HPDE6-E6E7 (cell line): ENCODE measurements at regions not wholly inside any gene's neighbourhood (a gene's known extent, or its start where the extent isn't known, plus 50 kb on each side); places are given as distances from the start of the nearest gene placed in this dataset.

ENCODE experiments used
- DNase-seq: peaks from one replicate; pipeline ENCODE4 v3.0.0; 2011; ENCODE audit warnings: missing footprints; ENCODE audit errors: extremely low spot score

DNA sequence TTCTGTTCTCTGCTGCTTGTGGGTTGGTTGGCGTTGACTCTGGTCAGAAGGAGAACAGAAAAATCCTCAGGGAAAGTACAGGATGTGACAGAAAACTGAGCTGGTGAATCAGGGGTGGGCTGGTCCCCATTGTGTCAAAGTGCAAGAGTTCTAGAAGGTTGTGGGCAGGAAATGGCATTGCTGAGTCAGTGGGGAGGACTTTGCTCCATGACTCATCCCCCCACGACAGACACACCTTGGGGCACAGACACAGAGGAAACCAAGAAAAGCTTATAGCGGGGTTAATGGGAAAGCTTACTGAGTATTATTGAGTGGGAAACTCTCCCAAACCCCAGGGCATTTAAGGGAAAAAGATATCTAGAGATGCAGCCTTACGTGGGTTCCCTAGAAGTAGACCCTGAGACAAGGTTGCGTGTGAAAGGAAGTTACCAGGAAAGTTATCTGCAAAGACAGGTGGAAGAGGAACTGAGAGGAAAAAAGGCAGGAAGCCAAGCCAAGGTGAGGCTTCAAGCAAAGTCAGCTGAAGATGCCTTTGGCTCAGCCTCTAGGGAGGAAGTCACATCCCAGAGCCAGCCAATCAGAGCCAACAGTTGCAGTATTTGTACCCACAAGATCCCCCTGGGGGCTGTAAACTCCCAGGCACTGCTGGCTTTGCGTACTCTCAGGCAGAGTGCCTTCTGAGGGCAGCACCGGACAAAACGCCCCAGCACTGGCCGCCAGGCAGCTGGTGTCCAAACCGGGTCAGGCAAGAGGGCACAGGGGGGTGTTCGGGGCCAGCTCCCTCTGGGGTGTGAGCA is 86.4 kb downstream of the FOXL1 start:
- peak; percentile 89 for DNase-seq

DNA sequence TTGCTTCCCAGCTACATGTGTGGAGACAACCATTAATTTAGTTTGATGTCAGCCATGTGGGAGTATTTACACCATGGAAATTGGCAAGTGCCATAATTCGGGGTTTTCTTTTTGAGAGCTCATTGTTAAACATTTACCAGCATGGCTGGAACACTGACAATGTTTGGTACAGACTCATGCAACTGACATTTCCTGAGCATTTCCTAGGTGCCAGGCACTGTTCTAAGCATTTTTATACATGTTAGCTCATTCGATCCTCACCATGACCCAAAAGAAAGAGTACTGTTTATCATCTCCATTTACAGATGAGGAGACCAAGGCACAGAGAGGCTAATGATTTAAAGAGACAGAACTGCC is 86.9 kb downstream of the FOXL1 start:
- DNase-seq, result no peak

DNA sequence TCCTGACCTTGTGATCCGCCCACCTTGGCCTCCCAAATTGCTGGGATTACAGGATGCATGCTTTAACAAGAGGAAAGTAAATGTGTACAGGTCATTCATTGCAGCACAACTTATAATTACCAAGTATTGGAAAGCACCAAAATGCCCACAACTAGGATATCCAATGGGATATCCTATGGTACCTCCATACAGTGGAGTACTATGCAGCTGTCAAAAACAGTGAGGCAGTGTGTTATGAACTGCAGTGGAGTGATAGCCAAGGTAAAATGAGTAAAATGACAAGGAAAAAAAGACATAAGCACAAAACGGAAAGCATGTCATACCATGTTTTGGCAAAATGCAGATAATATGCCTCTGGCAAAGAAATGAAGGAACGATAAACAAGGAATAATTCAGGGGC is 87.6 kb downstream of the FOXL1 start:
- no peak for DNase-seq

DNA sequence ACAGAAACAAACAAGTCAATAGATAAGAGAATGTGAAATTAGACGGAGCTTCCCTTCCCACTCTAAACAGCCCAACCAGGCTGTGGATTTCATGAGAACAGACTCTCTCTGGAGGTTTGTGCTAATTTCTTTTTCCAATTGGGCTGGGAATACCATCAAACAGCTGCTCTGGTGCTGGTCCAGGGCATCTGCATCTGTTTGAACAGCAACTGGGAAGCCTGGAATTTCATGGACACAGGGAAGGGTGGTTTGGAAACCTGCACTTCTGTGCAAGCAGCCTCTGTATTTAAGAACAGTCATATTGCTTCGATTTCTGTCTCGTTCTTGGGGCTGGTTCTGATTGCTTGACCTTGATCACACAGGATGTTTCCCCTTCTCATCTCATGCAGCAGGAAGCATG is 88.7 kb downstream of the FOXL1 start:
- no peak for DNase-seq

DNA sequence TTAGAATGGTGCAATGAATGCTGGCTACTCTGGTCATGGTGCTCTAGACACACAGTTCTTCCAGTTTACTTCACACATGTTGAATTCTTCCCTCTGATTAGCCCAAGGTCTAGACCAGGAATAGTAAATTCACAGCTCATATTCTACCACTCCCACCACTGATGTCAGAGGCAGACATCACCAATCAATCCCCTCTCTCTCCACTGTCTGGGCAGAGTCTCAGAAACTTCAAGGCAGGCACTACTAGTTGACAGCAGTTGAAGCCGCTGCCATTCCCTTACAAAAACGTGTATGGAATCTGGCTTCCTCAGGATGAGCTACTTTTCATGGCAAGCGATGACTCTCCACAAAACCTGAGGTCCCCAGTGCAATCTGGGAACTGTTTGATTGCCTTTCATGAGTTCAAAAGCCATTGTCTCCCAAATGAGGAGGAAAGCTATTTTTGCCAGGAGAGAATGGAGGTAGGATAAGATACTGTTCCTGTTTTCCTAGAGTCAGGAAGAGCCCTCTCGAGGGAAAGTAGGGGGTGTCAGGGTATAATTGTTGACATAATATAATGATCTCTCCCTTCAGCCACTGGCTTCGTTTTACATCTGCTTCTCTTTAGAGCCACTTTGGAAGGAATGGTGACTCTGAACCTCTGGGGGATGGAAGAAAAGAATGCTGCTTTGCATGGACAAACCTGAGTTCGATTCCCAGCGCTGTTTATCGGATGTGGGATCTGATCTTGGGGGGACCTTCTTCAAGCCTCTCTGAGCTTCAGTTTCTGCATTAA is 90.0 kb downstream of the FOXL1 start:
- no peak for DNase-seq

DNA sequence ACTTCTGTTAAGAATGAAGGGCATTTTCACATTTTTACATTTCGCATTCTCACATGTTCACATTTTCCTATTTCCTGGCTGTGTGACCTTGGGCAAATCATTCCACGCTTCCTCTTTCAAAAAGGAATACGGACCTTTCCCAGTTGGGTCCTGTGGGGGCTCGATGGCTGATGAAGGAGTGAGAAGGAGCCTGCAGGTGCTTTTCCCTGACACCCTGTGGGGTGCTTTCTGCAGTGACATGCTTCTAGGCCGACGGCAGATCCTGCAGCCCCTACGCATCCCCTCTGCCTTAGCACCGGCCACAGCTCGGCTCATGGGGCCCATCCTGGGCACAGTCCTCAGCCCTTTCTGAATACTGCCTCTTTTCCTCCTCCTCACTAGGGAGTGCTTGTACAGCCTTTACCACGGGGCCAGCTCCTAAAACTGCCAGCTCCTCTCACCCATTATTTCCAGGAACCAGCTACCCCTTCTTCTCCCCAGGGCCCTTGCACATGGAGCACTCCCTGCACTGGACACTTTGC is 91.0 kb downstream of the FOXL1 start:
- DNase-seq, result no peak

DNA sequence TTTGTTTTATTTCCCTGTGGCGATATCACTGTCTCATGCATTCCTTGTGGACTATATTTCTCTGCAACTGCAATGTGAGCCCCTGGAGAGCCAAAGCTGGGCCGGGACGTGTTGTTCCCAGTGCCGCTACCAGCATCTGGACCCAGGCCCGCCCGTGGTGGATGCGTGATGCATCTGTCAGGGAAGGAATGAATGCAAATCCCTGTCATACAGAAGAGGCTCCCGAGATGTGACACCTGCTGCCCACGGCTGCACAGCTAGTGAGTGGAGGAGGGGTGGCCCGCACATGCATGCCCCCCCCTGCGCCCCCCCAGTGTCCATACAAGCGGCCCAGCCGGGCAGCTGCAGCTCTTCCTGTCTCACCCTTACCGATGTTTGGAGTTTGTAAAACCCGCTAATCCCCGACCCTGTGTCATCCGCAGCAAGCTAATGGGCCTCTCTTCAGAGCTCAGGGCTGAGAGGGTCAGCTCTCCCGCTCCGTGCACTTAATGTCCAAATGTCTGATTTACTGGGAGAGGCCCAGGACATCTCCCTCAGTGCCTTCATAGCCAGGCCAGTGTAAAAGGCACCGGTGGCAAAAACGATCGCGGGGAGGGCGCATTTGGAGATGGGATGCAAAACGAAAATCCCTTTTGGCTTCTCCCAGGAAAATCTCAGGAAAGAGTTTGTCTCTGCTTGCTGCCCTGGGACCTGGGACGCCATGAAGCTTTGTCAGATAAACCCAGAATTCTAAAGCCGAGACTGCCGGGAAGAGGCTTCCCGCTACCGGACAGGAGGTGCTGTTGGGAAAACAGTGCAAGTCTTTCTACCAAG is 91.8 kb downstream of the FOXL1 start:
- DNase-seq, result no peak

DNA sequence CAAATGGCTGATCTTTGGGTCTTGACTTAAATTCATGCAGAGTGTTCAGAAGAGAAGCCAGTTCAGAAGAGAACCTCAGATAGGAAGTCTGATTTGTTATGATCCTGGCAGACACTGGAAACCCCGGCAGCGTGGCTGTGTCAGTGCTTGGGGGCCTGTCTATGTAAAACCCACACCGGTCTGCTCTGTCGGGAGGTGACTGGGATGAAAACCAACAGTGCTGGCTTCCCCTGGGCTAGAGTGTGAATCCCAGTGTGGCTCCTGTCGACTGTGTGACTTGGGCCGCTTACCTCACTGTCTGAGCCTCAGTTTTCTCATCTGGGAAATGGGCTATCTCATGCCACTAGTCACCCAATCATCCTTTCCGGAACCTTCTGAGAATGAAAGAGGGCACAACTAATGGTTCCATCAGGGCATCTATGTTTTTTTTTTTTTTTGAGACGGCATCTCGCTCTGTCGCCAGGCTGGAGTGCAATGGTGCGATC is 92.4 kb downstream of the FOXL1 start:
- DNase-seq, result no peak

DNA sequence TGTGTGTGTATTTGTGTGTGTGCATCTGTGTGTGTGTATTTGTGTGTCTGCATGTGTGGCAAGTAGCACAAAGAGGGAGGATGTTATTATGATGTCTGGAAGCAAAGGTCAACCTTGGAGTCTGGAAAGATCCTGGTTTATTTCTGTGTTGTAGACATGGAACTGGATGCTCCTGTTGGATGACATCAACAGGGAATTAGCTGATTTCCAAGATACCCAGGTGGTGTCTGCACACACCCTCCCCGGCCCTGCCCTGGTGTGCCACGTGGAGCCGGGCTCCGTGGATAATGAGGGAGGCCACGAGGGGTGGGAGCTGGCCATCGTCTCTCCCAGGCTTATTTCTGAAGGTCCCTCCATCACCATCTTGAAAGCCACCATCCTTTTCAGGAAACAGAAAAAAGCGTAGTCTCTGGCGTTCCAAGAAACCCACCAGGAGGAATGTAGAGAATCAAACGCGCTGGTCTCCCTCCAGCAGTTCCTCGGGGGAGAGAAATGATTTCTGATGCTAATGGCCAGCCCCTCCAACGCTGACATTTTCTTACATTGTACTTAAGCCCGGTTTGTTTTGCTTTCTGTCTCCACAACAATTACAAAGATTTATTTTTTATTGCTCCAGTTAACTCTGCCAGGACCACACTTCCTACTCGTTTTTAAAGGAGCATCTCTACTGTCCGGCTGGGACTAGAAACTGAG is 93.3 kb downstream of the FOXL1 start:
- no peak for DNase-seq

DNA sequence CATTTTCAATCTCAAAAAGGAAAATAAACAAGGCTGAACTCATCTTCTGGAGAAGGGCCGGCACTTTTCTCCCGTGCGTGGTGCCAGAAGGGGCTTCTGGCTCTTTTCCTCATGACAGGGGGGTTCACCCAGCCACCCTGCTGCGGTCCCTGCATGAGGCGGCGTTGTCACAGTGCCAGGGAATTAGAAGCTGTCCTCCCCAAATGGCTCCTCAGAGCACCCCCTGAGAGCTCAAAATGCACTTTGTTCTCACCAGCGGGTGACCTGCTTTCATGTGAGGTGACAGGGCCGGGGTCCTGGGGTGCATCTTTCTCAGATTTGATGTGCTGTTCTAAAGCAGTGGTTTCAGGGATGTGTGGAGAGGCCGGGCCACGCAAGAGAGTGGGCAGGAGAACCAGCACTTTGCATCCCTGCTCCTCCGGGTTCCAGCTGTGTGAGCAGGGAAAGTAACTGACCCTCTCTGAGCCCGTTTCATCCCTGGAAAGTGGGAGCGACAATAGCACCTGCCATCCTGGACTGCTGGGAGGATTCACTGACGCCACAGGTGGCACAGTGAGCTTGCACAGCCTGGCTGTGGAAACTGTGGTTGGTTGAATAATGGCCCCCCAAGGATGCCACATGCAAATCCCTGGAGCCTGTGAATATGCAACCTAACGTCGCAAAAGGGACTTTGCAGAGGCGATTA is 94.0 kb downstream of the FOXL1 start:
- no peak for DNase-seq

DNA sequence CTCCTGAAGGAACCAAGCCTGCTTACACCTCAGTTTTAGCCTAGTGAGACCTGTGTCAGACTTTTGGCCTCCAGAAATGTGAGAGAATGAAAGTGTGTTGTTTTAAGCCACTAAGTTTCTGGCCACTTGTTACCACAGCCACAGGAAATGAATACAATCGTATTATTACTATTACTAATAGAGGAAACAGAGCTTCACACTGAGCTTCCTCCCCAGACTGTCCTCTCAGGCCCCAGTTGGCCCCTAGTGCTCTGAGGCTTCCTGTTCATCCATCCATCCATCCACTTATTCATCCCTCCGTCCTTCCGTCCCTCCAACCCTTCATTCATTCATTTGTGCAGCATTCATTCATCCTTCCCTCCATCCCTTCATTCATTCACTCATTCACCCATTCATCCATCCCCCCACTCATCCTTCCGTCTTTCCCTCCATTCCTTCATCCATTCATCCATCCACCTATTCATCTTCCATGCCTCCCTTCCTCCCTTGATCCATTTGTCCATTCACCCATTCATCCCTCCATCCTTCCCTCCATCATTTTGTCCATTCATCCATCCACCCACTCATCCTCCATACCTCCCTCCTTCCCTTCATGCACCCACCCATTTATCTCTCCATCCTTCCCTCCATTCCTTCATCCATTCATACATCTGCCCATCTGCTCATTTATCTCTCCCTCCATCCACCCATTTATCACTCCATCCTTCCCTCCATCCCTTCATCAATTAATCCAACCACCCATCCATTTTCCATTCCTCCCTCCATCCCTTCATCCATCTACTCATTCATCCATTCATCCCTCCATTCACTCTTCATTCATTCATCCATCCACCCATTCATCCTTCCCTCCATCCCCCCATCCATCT is 95.0 kb downstream of the FOXL1 start:
- no peak for DNase-seq

DNA sequence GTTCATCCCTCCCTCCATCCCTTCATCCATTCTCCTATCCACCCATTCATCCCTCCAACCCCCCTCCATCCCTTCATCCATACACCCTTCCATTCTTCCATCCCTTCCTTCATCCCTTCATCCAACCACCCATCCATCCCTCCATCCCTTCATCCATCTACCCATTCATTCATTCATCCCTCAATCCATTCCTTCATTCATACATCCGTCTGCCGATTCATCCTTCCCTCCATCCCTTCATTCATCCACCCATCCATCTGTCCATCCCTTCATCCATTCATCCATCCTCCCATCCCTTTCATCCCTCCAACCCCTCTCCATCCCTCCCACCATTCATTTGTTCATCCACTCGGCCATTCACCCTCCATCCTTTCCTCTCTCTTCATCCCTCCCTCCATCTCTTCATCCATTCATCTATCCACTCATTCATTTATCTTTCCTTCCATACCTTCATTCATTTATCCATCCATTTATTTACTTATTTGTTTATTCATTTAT is 95.7 kb downstream of the FOXL1 start:
- DNase-seq, result no peak

DNA sequence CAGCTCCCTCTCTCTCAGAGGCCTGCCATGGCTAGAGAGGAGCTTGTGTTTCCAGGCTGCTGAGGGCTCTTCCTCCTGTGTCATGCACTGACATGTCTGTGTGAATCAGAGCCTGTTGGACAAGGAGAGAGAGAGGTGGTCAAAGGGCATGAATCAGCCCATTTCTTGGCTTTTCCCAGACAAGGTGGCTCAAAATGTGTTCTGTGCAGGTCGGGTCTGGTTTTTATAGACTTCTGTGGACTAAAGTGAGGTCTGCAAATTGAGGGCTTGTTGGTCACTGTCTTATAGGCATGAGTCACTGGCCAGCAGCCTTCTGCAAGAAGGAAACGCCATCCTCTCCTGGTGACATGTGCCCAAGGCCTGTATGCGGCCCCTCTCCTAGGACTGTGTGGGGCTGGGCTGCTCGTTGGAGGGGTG is 97.9 kb downstream of the FOXL1 start:
- peak; percentile 92 for DNase-seq

DNA sequence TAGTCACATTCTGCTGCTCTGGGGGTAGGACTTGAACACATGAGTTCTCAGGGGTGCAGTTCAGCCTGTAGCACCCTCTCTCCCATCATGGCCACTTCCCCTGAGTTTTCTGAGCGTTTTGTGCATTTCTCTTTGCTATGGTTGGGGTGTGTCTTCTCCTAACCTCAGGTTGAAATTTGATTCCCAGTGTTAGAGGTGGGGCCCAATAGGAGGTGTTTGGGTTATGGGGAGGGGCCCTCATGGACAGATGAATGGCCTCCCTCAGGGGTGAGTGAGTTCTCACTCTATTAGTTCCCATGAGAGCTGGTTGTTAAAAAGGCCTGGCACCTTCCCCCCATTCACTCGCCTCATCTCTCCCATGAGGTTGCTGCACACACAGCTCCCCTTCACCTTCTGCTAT is 101.1 kb downstream of the FOXL1 start:
- no peak for DNase-seq

DNA sequence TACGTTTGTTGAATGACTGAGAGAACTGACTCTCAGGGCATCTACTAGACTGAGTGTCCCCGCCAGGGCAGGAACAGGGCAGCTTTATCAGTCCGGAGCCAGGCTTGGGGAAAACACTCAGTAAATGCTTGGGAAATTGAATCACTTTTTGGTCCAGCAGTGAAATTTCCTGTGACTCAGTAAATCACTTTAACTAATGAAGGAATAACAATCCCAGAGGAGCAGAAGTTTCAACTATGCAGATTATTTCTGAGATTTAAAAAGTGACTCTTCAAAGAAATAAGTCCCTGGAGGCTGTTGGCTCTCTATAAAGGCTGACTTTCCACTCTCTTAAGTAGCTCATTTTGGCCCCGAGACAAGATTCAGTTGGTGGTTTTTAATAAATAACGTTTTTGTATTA is 101.8 kb downstream of the FOXL1 start:
- no peak for DNase-seq

DNA sequence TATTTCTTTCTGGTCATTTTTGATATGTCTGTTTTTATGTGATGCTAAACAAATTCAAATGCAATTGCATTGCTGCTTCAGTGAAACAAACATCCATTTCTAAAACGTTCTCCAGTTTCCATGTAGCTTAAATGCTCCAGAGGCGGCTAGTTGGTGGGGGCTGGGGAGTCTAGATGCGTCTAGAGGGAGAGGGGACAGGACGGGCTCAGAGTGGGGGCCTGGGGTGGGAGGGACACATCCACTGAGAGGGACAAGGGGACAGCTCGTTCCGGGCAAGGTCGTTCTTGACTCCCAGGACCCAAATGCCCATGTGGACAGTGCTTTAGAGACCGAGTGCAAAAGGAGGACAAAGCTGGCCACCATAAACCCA is 102.3 kb downstream of the FOXL1 start:
- DNase-seq, result no peak

DNA sequence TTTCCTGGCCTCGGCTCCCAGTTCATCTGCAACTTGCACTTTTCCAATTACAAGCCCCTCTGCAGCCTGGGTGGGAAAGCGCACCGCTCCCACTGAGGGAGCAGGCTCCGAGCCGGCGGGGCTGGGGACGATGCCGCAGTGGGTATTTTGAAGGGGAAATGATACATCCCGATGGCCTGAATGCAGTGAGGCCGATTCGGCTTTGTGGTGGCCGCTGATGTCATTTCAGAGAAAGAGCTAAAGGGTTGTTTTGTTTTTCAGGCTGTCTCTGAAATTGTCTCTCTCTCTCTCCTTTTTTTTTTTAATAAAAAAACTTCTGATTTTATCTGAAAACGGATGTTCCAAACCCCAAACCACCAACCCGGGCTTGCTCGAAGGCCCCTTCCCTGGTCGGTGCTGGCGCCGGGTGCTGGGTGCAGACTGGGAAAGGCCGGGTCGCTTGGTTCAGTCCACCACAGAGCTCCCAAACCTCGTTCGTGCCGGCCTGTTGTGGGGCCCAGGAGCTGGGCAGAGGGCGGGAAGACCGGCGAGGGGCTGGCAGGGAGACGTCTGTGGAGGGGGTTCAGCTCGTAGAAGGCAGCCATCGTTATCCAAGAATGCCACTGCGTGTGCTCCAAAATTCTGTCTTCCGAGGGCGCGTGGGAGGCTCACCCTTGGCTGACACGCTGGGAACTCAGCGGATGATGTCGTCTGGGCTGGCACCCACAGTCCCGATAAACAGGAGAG is 102.8 kb downstream of the FOXL1 start:
- DNase-seq, result no peak

DNA sequence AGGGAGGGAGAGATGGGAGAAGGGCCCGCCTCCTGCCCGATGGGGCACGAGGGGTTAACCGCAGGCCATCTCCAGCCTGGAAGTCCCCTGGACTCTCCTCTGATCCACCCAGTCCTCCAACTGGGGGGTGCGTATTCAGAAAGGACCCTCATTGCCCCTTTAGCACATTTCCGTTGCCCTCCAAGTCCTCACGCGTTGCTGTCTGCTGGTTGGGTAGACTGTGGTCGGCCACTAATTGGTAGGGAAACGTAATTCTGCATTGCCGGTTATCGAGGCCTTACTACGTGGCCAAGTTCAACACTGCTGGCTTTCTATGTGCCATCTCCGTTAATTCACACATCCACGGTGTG is 103.4 kb downstream of the FOXL1 start:
- DNase-seq, result no peak

DNA sequence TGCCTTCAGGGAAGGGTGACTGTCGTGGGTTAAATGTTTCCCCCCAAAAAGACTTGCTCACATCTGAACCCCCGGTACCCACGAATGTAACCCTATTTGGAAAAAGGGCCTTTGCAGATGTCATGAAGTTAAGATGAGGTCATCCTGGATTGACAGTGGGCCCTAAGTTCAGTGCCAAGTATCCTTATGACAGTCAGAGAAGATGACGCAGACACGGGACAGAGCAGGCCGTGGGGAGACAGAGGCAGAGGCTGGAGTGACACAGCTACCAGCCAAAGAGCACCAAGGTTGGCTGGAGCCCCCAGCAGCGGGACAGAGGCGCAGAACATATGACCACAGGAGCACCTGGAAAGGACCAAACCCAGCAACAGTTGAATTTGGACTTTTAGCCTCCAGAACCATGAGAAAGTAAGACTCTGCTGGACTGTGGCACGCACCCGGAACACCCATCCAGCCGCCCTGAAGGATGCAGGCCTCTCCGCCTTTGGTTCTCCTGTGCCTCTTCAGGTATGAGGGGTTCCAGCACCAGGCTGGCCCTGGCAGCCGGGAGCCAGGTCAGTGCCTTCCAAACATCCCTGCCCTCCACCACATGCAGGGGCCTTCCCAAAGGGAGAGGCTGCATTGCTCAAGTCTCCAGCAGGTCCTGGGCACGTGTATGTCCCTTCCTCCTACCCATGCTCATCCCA is 104.0 kb downstream of the FOXL1 start:
- DNase-seq, result no peak
